GM12878 (cell line): ENCODE measurements at regions not wholly inside any gene's neighbourhood (a gene's known extent, or its start where the extent isn't known, plus 50 kb on each side); places are given as distances from the start of the nearest gene placed in this dataset.

Experiments
- ATAC-seq: fragments of 200-7000 bp; cut with Tn5 transposase; 3 replicates; pipeline ENCODE4 v1.9.1; 2020; ENCODE audit warnings: mild to moderate bottlenecking, moderate library complexity
- BruUV-seq: library from RNA; stranded (reverse); fragments of 400-500 nt; replicated peaks from 2 replicates; lab custom pipeline; 2021; lab: Mats Ljungman, UMichigan
- CTCF ChIA-PET: fragments of 300-600 bp; sonication (Branson Sonifier 250); formaldehyde crosslinking; extraction: SDS; loops from one replicate; lab custom pipeline; 2021; ENCODE audit warnings: inconsistent platforms; lab: Yijun Ruan, JAX
- POLR2A ChIA-PET: fragments of 350-600 bp; formaldehyde crosslinking; extraction: SDS; loops from one replicate; lab custom pipeline; 2021; ENCODE audit warnings: inconsistent platforms; lab: Charles Lee
- RAD21 ChIA-PET: fragments of 300-600 bp; sonication (Branson Sonifier 250); formaldehyde crosslinking; loops from one replicate; lab custom pipeline; 2023; ENCODE audit warnings: antibody characterized with exemption; ENCODE audit not compliant: unreplicated experiment; lab: Charles Lee
- SMC1A ChIA-PET: fragments of 300-600 bp; sonication (Branson Sonifier 250); formaldehyde crosslinking; loops from one replicate; lab custom pipeline; 2023; ENCODE audit not compliant: unreplicated experiment, uncharacterized antibody; lab: Charles Lee
- DNase-seq: peaks from one replicate; pipeline ENCODE4 v3.0.0-alpha.2; 2011; ENCODE audit warnings: low read depth, low spot score
- FAIRE-seq: peaks from 3 replicates; lab custom pipeline; 2011; peaks lifted over from hg19 to GRCh38; lab: Jason Lieb, UNC
- H2AFZ ChIP-seq: 2 replicates; pipeline ENCODE4 v1.6.0; 2011; ENCODE audit warnings: low read depth, low read length, control low read depth; ENCODE audit not compliant: control insufficient read depth
- H3K27ac ChIP-seq: 2 replicates; pipeline ENCODE4 v1.5.1; 2011; ENCODE audit warnings: control low read depth; ENCODE audit not compliant: control insufficient read depth, insufficient read depth
- H3K27me3 ChIP-seq, 2 experiments: replicated peaks in 1 of 2; 2 replicates each; pipeline versions ENCODE4 v1.6.0 to v1.6.1; 2011; ENCODE audit warnings: low read length in 1 of 2; ENCODE audit not compliant: control insufficient read depth in 2 of 2, insufficient read depth in 2 of 2
- H3K36me3 ChIP-seq, 2 experiments: 2 replicates each; pipeline ENCODE4 v1.5.1; 2011; ENCODE audit warnings: low read length in 1 of 2; ENCODE audit not compliant: control insufficient read depth in 2 of 2, insufficient read depth in 2 of 2
- H3K4me1 ChIP-seq: 2 replicates; pipeline ENCODE4 v1.6.1; 2011; ENCODE audit warnings: mild to moderate bottlenecking, low read length, moderate library complexity, mixed read lengths; ENCODE audit not compliant: control insufficient read depth, insufficient read depth
- H3K4me2 ChIP-seq: 2 replicates; pipeline ENCODE4 v1.6.0; 2011; ENCODE audit warnings: control low read depth; ENCODE audit not compliant: control insufficient read depth, insufficient read depth
- H3K4me3 ChIP-seq: fragments of 200-600 bp; sonication (generic); 2 replicates; pipeline ENCODE4 v1.5.1; 2016
- H3K79me2 ChIP-seq: 2 replicates; pipeline ENCODE4 v1.6.0; 2011; ENCODE audit warnings: low read length; ENCODE audit not compliant: control insufficient read depth, insufficient read depth
- H3K9ac ChIP-seq: 2 replicates; pipeline ENCODE4 v1.8.0; 2011; ENCODE audit warnings: low read length, control low read depth, mixed read lengths; ENCODE audit not compliant: control insufficient read depth, insufficient read depth
- H3K9me3 ChIP-seq: replicated peaks from 3 replicates; pipeline ENCODE4 v1.5.1; 2011; ENCODE audit warnings: mild to moderate bottlenecking, low read length; ENCODE audit not compliant: control insufficient read depth, insufficient read depth
- H4K20me1 ChIP-seq: 2 replicates; pipeline ENCODE4 v1.6.0; 2011; ENCODE audit not compliant: control insufficient read depth, insufficient read depth
- BCL3 ChIP-seq: IDR thresholded peaks from 2 replicates; pipeline ENCODE4 v1.6.1; 2011; ENCODE audit warnings: borderline replicate concordance, low read depth, mild to moderate bottlenecking, moderate library complexity, low read length; ENCODE audit not compliant: insufficient read depth, poor library complexity, severe bottlenecking
- CUX1 ChIP-seq: IDR thresholded peaks from 2 replicates; pipeline ENCODE4 v1.6.1; 2012; ENCODE audit warnings: improper control_type of control experiment, low read depth, low read length; ENCODE audit not compliant: insufficient replicate concordance
- ESRRA ChIP-seq: IDR thresholded peaks from 2 replicates; pipeline ENCODE4 v1.6.1; 2012; ENCODE audit warnings: mild to moderate bottlenecking, low read length, improper control_type of control experiment
- GABPA ChIP-seq: IDR thresholded peaks from 2 replicates; pipeline ENCODE4 v1.6.1; 2014; ENCODE audit warnings: antibody characterized with exemption, low read depth, mild to moderate bottlenecking, inconsistent platforms
- KAT2A ChIP-seq: conservative IDR thresholded peaks from 2 replicates; pipeline ENCODE4 v1.6.1; 2011; ENCODE audit warnings: low read depth, low read length; ENCODE audit not compliant: control insufficient read depth
- PAX5 ChIP-seq: IDR thresholded peaks from 2 replicates; pipeline ENCODE4 v1.6.1; 2011; ENCODE audit warnings: low read depth, low read length, borderline replicate concordance
- ZBTB33 ChIP-seq: fragments of 450-650 bp; IDR thresholded peaks from 2 replicates; pipeline ENCODE4 v1.6.1; 2017; ENCODE audit warnings: mild to moderate bottlenecking
- WGBS: methylation state at CpG from one replicate; pipeline ENCODE4 v1.1.6; 2016; ENCODE audit warnings: low lambda C conversion rate; ENCODE audit not compliant: insufficient replicate concordance, insufficient coverage; ENCODE audit errors: missing lambda C conversion rate; 5-methylcytosine and 5-hydroxymethylcytosine counted together
- in situ Hi-C: fragments of 300-500 bp; cut with MboI; formaldehyde crosslinking; loops from 9 replicates; pipeline ENCODE4 v1.14.3; 2018; ENCODE audit warnings: mixed read lengths
- intact Hi-C: fragments of 100-400 bp; cut with micrococcal nuclease; formaldehyde crosslinking; loops from one replicate; pipeline ENCODE4 v1.14.2; 2022; ENCODE audit not compliant: unreplicated experiment

GRCh38 chr4:114361249-114361648, 237.4 kb upstream of the UGT8 start:
- Histone ChIP-seq H3K79me2 (no peaks in the 10 kb centered on the region), H3K4me2 (no peak overlapping the region), H3K9ac (no peak overlapping the region), H3K4me3 (no peak overlapping the region), H4K20me1 (no peaks in the 10 kb centered on the region), H3K27ac (no peak overlapping the region), H3K4me1 (no peaks in the 10 kb centered on the region), H3K9me3 (no peaks in the 10 kb centered on the region), H3K27me3 (no peaks in the 10 kb centered on the region), H3K36me3 (no peaks in the 10 kb centered on the region), H2AFZ (no peak overlapping the region)
- intact Hi-C loops (no loop called here), in situ Hi-C loops (no loop called here)
- 2% methylated on average over 3 of the region's 3 CpGs for WGBS
- DNase-seq (no peak), FAIRE-seq (no peak), ATAC-seq (peak; percentile 23; the same call in 1 of the 3 replicates)
- no TSS peak for BruUV-seq
- ChIA-PET SMC1A (no interaction called here), RAD21 (no interaction called here), POLR2A (no interaction called here), CTCF (no interaction called here)
- TF ChIP-seq BCL3, result no peak
- TF ChIP-seq PAX5, result no peak

- Histone ChIP-seq H3K27me3 (no peaks in the 10 kb centered on the region), H3K4me3 (no peak overlapping the region), H3K9ac (no peak overlapping the region), H3K36me3 (no peaks in the 10 kb centered on the region), H4K20me1 (no peaks in the 10 kb centered on the region), H3K79me2 (no peaks in the 10 kb centered on the region), H3K9me3 (no peaks in the 10 kb centered on the region), H3K4me2 (no peak overlapping the region), H2AFZ (no peak overlapping the region), H3K4me1 (no peaks in the 10 kb centered on the region), H3K27ac (no peak overlapping the region)
- no TSS peak for BruUV-seq
- DNase-seq, result no peak
- intact Hi-C loops, result no loop called here
- CTCF ChIA-PET, result no interaction called here
- RAD21 ChIA-PET, result no interaction called here
- POLR2A ChIA-PET, result no interaction called here
- SMC1A ChIA-PET, result no interaction called here
- no peak for TF ChIP-seq ZBTB33
- TF ChIP-seq KAT2A, result no peak
- TF ChIP-seq ESRRA, result no peak
- no peak for TF ChIP-seq CUX1
- no peak for TF ChIP-seq GABPA
- FAIRE-seq, result no peak
- ATAC-seq, result no peak
- WGBS, result 0% methylated on average over 1 of the region's 1 CpG
- in situ Hi-C loops, result no loop called here
These were observed 233.8 kb upstream of the UGT8 start for GRCh38 chr4:114364857-114365256.
